K562 (cell line): ENCODE measurements at regions not wholly inside any gene's neighbourhood (a gene's known extent, or its start where the extent isn't known, plus 50 kb on each side); places are given as distances from the start of the nearest gene placed in this dataset.

ENCODE experiments used
- ATAC-seq: fragments of 200-7000 bp; cut with Tn5 transposase; 3 replicates; pipeline ENCODE4 v1.9.1; 2020; ENCODE audit warnings: moderate library complexity
- BruUV-seq: library from RNA; stranded (reverse); fragments of 400-500 nt; replicated peaks from 2 replicates; lab custom pipeline; 2021; lab: Mats Ljungman, UMichigan
- CTCF ChIA-PET: fragments of 300-600 bp; formaldehyde crosslinking; extraction: SDS; loops from one replicate; lab custom pipeline; 2021; ENCODE audit warnings: low intra/inter-chr PET ratio; lab: Yijun Ruan, JAX
- POLR2A ChIA-PET: fragments of 300-600, 350-650 bp; sonication (Branson Sonifier 250); formaldehyde crosslinking; extraction: SDS; loops from one replicate; lab custom pipeline; 2021; ENCODE audit warnings: antibody characterized with exemption, inconsistent platforms; lab: Yijun Ruan, JAX
- DNase-seq, 4 experiments: peaks; one replicate each; pipeline versions ENCODE4 v3.0.0 to v3.0.0-alpha.2; 2011 to 2018; ENCODE audit warnings: low spot score in 3 of 4, mixed read lengths in 3 of 4; ENCODE audit errors: extremely low read depth in 1 of 4
- FAIRE-seq: peaks from 2 replicates; lab custom pipeline; 2011; peaks lifted over from hg19 to GRCh38; lab: Jason Lieb, UNC
- H2AFZ ChIP-seq: 2 replicates; pipeline ENCODE4 v1.6.0; 2011; ENCODE audit warnings: low read depth, low read length, control low read depth, inconsistent platforms
- H3K27ac ChIP-seq: fragments of 200-600 bp; 3 replicates; pipeline ENCODE4 v1.8.0; 2011; ENCODE audit warnings: low read depth, mild to moderate bottlenecking, control low read depth, inconsistent platforms, low read length, moderate library complexity, mixed read lengths; ENCODE audit errors: extremely low read depth
- H3K27me3 ChIP-seq, 2 experiments: fragments of 300-600 bp in 1 of 2; 2 replicates in 1 of 2; 3 replicates in 1 of 2; pipeline versions ENCODE4 v1.6.0 to v1.8.0; 2011; ENCODE audit warnings: inconsistent platforms in 2 of 2, low read length in 2 of 2, mild to moderate bottlenecking in 1 of 2, mixed read lengths in 1 of 2, moderate library complexity in 1 of 2; ENCODE audit not compliant: control insufficient read depth in 2 of 2, insufficient read depth in 2 of 2
- H3K36me3 ChIP-seq: fragments of 300-600 bp; 3 replicates; pipeline ENCODE4 v1.8.0; 2011; ENCODE audit warnings: mild to moderate bottlenecking, low read length, inconsistent platforms; ENCODE audit not compliant: control insufficient read depth, insufficient read depth
- H3K4me1 ChIP-seq, 2 experiments: fragments of 200-600 bp in 1 of 2; replicated peaks in 1 of 2; 2 replicates in 1 of 2; 3 replicates in 1 of 2; pipeline versions ENCODE4 v1.5.1 to v1.8.0; 2011; ENCODE audit warnings: inconsistent platforms in 2 of 2, low read length in 2 of 2, mild to moderate bottlenecking in 1 of 2, mixed read lengths in 1 of 2, moderate library complexity in 1 of 2; ENCODE audit not compliant: control insufficient read depth in 2 of 2, insufficient read depth in 2 of 2
- H3K4me2 ChIP-seq: 2 replicates; pipeline ENCODE4 v1.6.1; 2011; ENCODE audit warnings: low read length, control low read depth, inconsistent platforms, mixed read lengths; ENCODE audit not compliant: insufficient read depth
- H3K4me3 ChIP-seq: fragments of 200-600 bp; sonication (generic), shearing (Covaris generic); 2 replicates; pipeline ENCODE4 v1.5.1; 2016; ENCODE audit warnings: control low read depth, inconsistent platforms
- H3K79me2 ChIP-seq: fragments of 200-600 bp; 3 replicates; pipeline ENCODE4 v1.8.0; 2011; ENCODE audit warnings: low read length, inconsistent platforms; ENCODE audit not compliant: control insufficient read depth, insufficient read depth
- H3K9ac ChIP-seq, 2 experiments: 2 replicates each; pipeline versions ENCODE4 v1.6.0 to v1.6.1; 2011; ENCODE audit warnings: low read depth in 2 of 2, low read length in 2 of 2, control low read depth in 1 of 2, inconsistent platforms in 1 of 2, mild to moderate bottlenecking in 1 of 2, mixed read lengths in 1 of 2; ENCODE audit not compliant: insufficient read depth in 1 of 2
- H3K9me1 ChIP-seq: one replicate; pipeline ENCODE4 v1.6.0; 2011; ENCODE audit warnings: inconsistent platforms, mild to moderate bottlenecking, low read length, moderate library complexity; ENCODE audit not compliant: control insufficient read depth, insufficient read depth
- H3K9me3 ChIP-seq: replicated peaks from 2 replicates; pipeline ENCODE4 v1.5.1; 2011; ENCODE audit warnings: low read depth, low read length, inconsistent platforms; ENCODE audit not compliant: control insufficient read depth, insufficient read depth
- H4K20me1 ChIP-seq: replicated peaks from 2 replicates; pipeline ENCODE4 v1.6.1; 2011; ENCODE audit warnings: low read length, inconsistent platforms, mixed read lengths; ENCODE audit not compliant: control insufficient read depth, insufficient read depth
- BCL6 ChIP-seq: fragments of 250-450 bp; sonication (Bioruptor Pico); IDR thresholded peaks from 2 replicates; pipeline ENCODE4 v1.4.0; 2020
- ETV6 ChIP-seq, 3 experiments: fragments of 150-350 bp in 1 of 3; sonication (generic) in 1 of 3; formaldehyde crosslinking in 1 of 3; IDR thresholded peaks; 2 replicates each; pipeline versions ENCODE4 v1.6.1 to v1.8.0; 2014 to 2022; ENCODE audit warnings: borderline replicate concordance in 2 of 3, low read depth in 2 of 3, antibody characterized with exemption in 1 of 3, low read length in 1 of 3, mild to moderate bottlenecking in 1 of 3, missing genetic modification reagents in 1 of 3
- KAT8 ChIP-seq: fragments of 450-650 bp; IDR thresholded peaks from 2 replicates; pipeline ENCODE4 v1.6.1; 2016; ENCODE audit warnings: low read depth, mild to moderate bottlenecking
- L3MBTL2 ChIP-seq: fragments of 450-650 bp; IDR thresholded peaks from 2 replicates; pipeline ENCODE4 v1.6.1; 2016; ENCODE audit warnings: mild to moderate bottlenecking, moderate library complexity
- PTBP1 ChIP-seq: fragments of 200-400 bp; formaldehyde crosslinking; IDR thresholded peaks from 2 replicates; pipeline ENCODE4 v1.6.1; 2017; ENCODE audit warnings: low read depth, low read length
- SAFB ChIP-seq: fragments of 200-400 bp; formaldehyde crosslinking; IDR thresholded peaks from 2 replicates; pipeline ENCODE4 v1.6.1; 2017; ENCODE audit warnings: low read depth, low read length, borderline replicate concordance
- STAG1 ChIP-seq: sonication (generic); formaldehyde crosslinking; IDR thresholded peaks from 2 replicates; pipeline ENCODE4 v1.5.0; 2020; ENCODE audit warnings: missing genetic modification reagents, borderline replicate concordance
- WGBS: fragments of 100-300 bp; shearing (Covaris generic); methylation state at CpG from one replicate; pipeline ENCODE4 v1.1.6; 2016; ENCODE audit warnings: low coverage, mixed read lengths; ENCODE audit not compliant: insufficient coverage; ENCODE audit errors: missing lambda C conversion rate; 5-methylcytosine and 5-hydroxymethylcytosine counted together
- in situ Hi-C: fragments of 300-500 bp; cut with MboI; formaldehyde crosslinking; loops from 4 replicates; pipeline ENCODE4 v1.15.0; 2018; ENCODE audit warnings: inconsistent platforms, mixed read lengths
- intact Hi-C: fragments of 100-400 bp; cut with micrococcal nuclease; formaldehyde crosslinking; loops from 2 replicates; pipeline ENCODE4 v1.14.2; 2022
- TF ChIP-seq, protein P1 (sequence below): fragments of 450-650 bp; formaldehyde crosslinking; conservative IDR thresholded peaks from 2 replicates; pipeline ENCODE4 v1.4.0; 2022; ENCODE audit warnings: mild to moderate bottlenecking, missing genetic modification characterization

DNA sequence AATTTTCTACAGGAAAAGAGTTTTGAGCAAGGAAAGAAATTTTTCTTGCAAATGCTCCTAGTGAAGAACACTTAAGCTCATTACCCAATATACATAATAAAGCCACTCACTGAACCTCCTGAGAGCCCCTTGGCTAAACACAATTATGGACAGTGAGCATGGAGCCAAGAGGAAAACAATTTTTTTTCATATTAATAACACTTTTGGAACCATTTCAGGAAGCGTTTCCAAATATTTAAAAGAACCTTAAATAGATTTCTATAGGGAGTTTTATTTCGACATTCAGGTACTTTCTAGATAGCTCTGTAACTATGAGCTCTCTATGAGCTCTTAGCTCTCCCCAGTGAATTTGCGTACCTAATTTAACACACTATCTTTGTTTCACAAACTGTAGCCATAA, 581.1 kb downstream of the ZNF385D start:
- Histone ChIP-seq H2AFZ (no peak overlapping the region), H3K4me3 (no peak overlapping the region), H3K27ac (no peak overlapping the region), H3K9me1 (no peaks in the 10 kb centered on the region), H3K36me3 (no peaks in the 10 kb centered on the region), H3K4me2 (no peak overlapping the region), H3K9me3 (no peaks in the 10 kb centered on the region), H3K4me1 (no peaks in the 10 kb centered on the region), H4K20me1 (no peaks in the 10 kb centered on the region), H3K79me2 (no peaks in the 10 kb centered on the region), H3K9ac (no peak overlapping the region), H3K27me3 (no peaks in the 10 kb centered on the region)
- ChIA-PET CTCF (no interaction called here), POLR2A (no interaction called here)
- WGBS: 1% methylated on average over 3 of the region's 3 CpGs
- no peak for DNase-seq
- intact Hi-C loops (no loop called here), in situ Hi-C loops (no loop called here)
- TF ChIP-seq, protein P1, sequence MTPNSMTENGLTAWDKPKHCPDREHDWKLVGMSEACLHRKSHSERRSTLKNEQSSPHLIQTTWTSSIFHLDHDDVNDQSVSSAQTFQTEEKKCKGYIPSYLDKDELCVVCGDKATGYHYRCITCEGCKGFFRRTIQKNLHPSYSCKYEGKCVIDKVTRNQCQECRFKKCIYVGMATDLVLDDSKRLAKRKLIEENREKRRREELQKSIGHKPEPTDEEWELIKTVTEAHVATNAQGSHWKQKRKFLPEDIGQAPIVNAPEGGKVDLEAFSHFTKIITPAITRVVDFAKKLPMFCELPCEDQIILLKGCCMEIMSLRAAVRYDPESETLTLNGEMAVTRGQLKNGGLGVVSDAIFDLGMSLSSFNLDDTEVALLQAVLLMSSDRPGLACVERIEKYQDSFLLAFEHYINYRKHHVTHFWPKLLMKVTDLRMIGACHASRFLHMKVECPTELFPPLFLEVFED: no peak
- TF ChIP-seq SAFB (no peak), STAG1 (CRISPR knock-in tag) (no peak), KAT8 (no peak), BCL6 (CRISPR knock-in tag) (no peak), L3MBTL2 (no peak), PTBP1 (no peak), ETV6 (IDR thresholded peaks at IDR 0.05; ENCODE audit: borderline replicate concordance in 1 of 2, low read depth in 2 of 2, low read length in 1 of 2) (no peak), ETV6 (CRISPR knock-in tag; IDR thresholded peaks at IDR 0.05; ENCODE audit: borderline replicate concordance) (no peak)
- FAIRE-seq: no peak
- no peak for ATAC-seq
- no TSS peak for BruUV-seq
